ENCODE measurements at regions not wholly inside any gene's neighbourhood (a gene's known extent, or its start where the extent isn't known, plus 50 kb on each side); places are given as distances from the start of the nearest gene placed in this dataset.

DNA sequence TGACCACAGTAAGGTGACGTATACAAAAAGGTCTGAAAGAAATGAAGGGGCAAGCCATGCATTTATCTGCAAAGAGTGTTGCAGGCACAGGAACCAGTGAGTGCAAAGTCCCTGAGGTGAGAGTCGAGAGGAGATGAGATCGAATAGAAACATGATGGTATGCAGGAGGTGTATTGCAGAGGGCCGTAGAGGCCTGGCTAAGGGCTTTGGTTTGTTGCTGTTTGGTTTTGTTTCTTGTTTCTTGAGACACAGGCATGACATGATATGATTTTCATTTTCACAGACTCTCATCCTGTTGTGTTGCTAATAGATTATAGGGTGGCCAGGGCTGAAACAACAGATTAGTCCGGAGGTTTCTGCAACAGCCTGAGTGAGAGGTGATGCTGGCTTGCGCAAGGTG lies 80.4 kb downstream of the HSPH1 start:
- no peak for FAIRE-seq

DNA sequence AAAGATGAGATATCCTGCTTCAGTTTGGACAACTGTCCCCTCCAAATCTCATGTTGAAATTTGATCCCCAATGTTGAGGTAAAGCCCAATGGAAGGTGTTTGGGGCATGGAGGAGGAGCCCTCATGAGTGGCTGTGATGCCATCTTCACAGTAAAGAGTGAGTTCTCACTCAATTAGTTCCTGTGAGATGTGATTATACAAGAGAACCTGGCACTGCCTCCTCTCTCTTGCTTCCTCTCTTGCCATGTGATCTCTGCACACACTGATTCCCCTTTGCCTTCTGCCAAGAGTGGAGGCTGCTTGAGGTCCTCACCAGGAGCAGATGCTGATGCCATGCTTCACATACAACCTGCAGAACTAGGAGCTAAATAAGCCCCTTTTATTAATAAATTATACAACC lies 86.9 kb downstream of the HSPH1 start:
- FAIRE-seq, result no peak

GRCh38 chr13:31073859-31074718 lies 87.6 kb downstream of the HSPH1 start:
- FAIRE-seq, result no peak

GRCh38 chr13:31072041-31072440 lies 89.7 kb downstream of the HSPH1 start:
- FAIRE-seq, result no peak

- no peak for FAIRE-seq
Measured at GRCh38 chr13:31069808-31070534, 91.7 kb downstream of the HSPH1 start.

DNA sequence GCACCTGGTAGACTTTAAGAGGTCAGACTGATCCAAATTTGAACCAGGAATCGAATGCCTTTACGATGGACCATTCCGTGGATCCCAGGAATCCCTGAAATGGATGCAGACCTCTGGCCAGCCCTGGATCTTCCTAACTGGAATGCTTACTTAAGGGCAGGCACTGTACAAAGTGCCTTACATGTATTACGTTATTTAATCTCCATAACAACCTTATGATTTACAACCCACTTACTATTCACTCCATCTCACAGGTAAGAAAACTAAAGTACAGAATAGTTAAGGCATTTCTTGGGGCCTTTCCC lies 93.6 kb downstream of the HSPH1 start:
- no peak for FAIRE-seq

DNA sequence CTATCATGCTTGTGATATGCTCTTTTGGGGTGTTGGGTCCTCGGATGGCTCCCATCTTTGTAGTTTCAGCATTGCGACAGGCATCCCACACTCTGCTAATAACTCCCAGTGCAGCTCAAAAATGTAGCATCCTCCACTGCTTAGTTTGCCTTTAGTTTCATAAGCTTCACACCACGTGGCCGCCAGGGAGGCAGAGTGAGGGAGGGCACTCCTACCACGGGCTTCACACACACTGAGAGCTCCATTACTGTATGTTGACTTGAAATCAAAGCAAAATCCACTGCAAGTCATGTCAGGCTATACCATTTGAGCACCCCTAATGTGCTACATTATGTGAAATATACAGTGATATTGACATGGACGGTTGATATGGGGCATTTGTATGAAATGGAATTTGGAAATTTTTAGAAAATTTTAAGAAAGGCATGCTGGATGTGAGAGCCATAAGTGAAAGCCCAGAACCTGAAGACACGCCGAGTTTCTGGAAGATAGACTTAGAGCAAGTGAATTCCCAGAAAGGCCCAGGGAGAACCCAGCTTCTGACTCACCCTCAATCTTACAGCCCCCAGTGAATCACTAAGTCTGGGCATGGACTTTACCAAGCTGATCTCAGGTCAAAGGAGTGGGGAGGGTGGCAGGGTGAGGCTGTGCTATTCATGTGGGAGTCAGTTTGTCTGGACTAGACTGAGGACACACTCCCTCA lies 94.1 kb downstream of the HSPH1 start:
- FAIRE-seq, result no peak

- no peak for FAIRE-seq
Measured at GRCh38 chr13:31064636-31065035, 97.1 kb downstream of the HSPH1 start.

DNA sequence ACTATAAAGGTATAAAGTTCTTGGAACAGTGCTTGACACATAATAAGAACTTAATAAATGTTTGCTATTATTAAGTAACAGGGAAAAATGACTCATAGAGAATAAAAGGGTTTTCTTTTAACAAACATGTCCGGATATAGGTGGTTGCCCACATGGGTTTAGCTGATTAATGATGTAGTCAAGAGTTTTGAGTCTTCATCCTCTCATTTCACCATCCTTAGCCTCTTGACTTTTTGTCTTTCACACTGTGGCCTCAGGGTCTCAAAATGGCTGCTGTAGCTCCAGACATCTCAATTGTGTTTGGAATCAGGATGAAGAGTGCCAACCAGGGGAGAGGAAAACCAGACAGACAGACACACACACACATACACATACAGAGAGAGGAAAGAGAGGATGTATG lies 97.9 kb downstream of the HSPH1 start:
- FAIRE-seq, result no peak

GRCh38 chr13:31060655-31061054 lies 101.0 kb downstream of the HSPH1 start:
- no peak for FAIRE-seq

DNA sequence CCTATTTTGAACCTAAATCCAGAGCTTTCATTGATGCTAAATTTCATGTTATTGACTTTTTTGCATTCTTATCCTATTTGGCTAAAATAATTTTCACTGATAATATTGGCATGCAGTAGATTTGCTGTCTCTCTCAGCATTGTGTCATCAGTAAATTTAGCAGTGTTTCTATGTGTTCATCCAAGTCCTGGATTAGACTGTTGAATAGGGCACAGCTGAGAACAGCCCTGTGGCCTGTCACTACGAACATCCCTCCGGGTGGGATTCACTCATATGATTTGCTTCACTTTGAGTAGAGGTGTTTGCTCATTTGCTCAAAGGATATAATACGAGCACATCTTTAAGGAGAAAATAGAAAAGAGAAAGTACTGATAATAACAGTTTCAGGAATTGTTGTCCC lies 101.5 kb downstream of the HSPH1 start:
- no peak for FAIRE-seq

- no peak for FAIRE-seq
Measured at GRCh38 chr13:31057403-31058033, 104.2 kb downstream of the HSPH1 start.

- peak; percentile 33 for FAIRE-seq
Measured at GRCh38 chr13:31056644-31057271, 104.9 kb downstream of the HSPH1 start.

GRCh38 chr13:31055589-31055988 lies 106.1 kb downstream of the HSPH1 start:
- no peak for FAIRE-seq

DNA sequence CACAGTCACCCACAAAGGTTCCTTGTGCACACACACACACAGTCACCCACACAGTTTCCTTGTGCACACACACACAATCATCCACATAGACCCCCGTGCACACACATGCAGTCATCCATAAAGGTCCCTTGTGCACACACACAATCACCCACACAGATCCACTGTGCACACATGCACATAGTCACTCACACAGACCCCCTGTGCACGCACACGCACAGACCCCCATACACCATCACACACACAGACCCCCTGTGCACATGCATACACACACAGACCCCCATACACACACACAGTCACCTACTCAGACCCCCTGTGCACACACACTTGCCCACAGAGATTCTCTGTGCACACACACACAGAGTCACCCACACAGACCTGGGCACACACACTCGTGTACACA lies 107.1 kb downstream of the HSPH1 start:
- FAIRE-seq, result no peak

GRCh38 chr13:31053896-31054295 lies 107.8 kb downstream of the HSPH1 start:
- FAIRE-seq, result no peak

DNA sequence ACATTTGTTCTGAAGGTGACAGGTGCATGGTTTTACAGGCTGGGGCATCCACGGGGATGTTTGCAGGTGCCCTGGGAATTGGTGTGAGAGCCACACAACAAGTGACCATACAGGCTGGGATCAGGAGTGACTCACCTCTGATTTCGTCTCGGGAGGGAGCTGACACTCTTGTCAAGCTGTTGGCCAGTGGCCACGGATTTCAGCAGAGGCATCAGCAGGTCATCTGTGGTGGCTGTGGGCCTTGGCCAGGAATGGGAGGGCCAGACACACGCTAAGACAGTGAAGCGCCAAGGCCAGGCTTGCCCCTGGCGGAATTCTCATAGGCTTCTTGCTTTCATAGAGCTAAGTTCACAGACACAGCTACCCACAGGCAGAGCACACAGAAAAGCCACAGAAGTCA lies 108.6 kb downstream of the HSPH1 start:
- FAIRE-seq, result no peak

DNA sequence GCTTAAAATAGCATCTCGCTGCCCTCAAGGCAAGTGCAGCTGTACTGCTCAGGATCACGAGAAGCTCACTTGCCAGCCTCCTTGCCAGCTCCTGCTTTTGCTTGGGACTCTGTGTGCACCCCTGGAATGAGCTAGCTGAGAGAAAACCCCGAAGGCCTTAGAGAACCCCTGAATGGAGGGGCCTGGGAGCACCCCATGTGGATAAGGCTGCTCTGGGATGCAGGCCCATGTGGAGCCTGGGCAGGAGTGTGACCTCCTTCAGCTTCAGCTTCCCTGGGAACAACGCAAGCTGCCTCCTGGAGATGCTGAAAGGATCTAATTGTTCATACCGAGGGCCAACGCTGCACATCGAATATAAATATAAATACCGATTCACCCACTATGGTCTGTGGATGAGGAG lies 109.2 kb downstream of the HSPH1 start:
- no peak for FAIRE-seq

DNA sequence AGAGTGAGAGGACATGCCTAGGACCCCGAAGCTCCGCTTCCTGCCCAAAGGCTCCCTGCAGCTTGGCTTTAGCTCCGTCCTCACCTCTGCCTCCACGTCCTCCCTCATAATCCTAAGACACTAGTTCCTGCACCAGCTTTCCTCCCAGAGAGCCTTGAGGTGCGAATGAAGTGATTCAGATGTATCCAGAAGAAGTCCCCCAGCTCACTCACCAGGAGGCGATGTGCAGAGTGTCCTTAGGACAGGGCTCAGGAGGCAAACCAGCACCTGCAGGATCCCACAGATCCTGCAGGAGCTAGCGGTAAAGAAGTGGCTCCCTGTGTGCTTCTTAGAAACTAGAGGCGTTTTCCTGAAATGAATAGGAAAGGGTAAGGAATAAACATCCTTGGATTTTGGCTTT lies 109.7 kb downstream of the HSPH1 start:
- FAIRE-seq, result no peak

DNA sequence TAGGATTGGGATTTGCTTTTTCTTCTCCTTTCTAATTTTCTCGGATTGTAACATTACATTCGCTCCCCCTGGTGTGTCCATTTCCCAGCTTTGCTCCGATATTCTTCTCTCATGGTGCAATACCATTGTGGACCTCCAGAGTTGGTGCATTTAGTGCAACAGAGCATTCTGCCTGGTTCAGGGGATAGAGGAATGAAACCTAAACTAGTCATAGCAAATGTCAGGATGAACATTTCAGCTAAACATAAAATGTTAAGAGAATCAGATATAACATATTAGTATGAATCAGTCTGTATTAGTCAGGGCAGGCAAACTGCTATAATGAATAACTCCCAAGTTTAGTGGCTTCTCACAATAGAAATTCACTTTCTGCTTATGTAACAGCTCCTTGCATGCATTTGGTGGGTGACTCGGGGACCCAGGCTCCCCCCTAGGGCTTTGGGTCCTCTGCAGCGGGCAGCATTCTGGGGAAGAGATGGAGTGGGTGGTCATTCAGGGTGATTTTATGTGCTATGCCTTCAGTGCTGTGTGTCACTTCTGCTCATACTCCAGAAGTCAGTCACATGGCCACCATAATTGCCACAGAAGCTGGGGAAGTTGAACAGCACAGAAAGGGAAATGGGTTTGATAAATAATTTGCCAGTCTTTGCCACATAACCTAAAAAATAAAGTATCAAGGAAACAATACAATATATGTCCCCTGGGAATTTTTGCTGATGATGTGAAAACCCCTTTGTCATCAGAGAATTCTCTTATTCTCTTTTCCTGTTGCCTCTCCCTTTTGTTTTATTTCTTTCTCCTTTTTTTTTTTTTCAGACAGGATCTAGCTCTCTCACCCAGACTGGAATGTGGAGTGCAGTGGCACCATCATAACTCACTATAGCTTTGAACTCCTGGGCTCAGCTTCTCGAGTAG lies 111.0 kb downstream of the HSPH1 start:
- FAIRE-seq, result no peak

- no peak for FAIRE-seq
Measured at GRCh38 chr13:31049833-31050232, 111.9 kb downstream of the HSPH1 start.

GRCh38 chr13:31049083-31049482 lies 112.6 kb downstream of the HSPH1 start:
- FAIRE-seq, result no peak

Measured in endometrium (tissue), 2 donors.